CD4-positive, alpha-beta T cell treated with Interleukin-1 beta for 1 hour (primary cell): ENCODE measurements at regions not wholly inside any gene's neighbourhood (a gene's known extent, or its start where the extent isn't known, plus 50 kb on each side); places are given as distances from the start of the nearest gene placed in this dataset.
"Not testable (repeated sequence)": the region's sequence is repeated elsewhere in the genome, so short reads cannot be mapped to it uniquely, and the experiment has no call there.

Experiments
- DNase-seq, 2 donors: peaks; one replicate each; pipeline ENCODE4 v3.0.0-alpha.2; 2020 to 2022

GRCh38 chr2:83221258-83221657 lies 1237.8 kb downstream of the SUCLG1 start:
- no peak for DNase-seq

DNA sequence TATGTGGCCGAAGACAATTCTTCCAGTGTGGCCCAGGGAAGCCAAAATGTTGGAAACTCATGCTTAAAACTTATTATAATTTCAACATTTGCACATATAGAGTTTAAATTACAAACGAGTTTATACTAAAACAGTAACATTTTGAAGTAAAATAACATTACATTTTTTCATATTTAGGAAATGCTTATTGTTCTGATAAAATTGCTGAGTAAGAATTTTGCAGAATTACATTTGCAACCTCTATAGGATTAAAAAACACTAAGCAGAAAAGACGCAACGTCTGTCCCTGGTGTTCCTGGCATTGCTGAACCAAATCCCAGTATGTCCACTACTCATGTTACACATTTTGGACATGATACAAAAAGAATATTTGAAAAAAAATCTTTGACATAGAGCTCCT lies 1241.2 kb downstream of the SUCLG1 start:
- no peak for DNase-seq

DNA sequence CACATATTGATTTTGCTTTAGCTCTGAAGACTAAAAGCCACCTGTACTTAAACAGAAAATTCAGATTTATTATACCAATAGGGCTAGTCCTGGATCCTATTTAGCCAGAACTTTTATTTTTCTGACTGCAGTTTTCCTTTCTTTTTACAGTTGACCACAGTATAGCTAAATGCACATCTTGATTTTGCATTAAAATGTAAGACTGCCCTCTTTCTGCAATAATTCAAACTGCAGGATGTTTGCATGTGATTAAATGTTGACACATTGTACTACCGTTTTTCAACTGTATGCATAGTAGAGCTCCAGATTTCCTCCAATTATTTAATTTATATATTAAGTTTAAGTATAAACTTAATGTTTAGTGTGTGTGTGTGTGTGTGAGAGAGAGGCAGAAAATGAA lies 1262.9 kb downstream of the SUCLG1 start:
- DNase-seq = no peak

DNA sequence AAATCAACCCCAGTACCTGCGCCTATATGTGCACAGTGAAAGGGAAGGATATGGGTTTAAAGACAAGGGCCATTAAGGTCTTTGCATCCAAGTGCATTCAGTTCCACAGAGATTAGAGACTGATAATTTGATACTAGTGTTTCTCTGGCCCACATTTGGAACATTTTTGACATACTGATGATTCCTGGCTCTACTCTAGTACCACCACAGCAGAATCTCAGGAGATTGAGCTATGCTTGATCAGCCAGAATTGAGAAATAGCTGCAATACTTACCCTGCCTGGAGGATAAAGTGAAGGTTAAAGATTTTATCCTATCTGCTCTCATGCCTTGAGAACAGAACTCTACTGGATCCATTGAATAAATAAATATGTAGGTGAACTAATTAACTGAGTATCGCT lies 1267.8 kb downstream of the SUCLG1 start:
- DNase-seq = no peak

DNA sequence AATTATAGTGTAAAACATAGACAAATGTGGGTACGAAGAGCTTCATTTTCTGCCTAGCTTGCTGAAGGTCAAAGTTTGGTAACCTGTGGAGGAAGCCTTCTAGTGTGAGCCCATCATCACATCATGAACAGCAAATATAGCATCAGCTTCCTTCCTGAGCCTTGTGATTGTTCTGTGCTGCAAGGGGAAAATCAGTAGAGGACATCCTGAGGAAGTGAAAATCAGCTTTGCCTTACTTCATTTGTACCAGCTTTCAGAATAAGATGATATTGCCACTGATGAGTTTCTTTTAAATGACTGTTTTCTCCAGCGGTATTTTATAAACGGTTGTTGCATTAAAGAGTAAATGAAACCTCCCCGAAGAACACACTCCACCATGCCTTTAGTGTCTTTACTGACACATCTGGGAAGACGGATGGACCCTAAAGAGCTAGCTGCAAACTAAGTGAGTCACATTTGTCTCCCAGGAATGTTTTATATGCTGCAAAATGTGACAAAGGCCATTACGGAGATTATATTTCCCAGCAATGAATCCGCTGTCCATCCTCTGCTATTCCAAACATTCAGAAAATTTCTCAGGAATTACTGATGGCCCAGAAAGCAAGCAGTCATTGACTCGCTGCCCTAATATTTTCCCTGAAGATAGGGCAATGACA lies 1272.8 kb downstream of the SUCLG1 start:
- DNase-seq = no peak

- not testable (repeated sequence) for DNase-seq
Observed at GRCh38 chr2:83180862-83181530, 1278.1 kb downstream of the SUCLG1 start.

GRCh38 chr2:83176539-83176938 lies 1282.5 kb downstream of the SUCLG1 start:
- DNase-seq = no peak

DNA sequence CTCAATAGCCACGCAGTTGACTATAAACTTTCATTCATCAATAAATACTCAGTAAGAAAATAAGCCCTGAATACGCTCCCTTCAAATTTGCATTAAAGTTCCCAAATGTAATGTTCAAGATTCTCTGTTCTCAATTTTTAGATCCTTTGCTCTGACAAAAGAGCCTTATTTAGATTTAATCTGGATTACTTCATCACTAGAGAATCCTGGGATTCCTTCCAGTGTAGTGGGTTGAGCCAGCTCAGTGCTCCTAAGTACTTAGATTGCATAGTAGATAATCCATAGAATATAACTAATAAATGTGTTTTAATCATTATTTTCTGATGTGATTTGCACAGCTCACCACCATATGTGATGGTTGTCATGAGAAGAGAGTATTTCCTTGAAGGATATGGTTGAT lies 1286.2 kb downstream of the SUCLG1 start:
- DNase-seq = no peak

GRCh38 chr2:83168377-83168776 lies 1290.7 kb downstream of the SUCLG1 start:
- DNase-seq = no peak

- no peak for DNase-seq
Observed at GRCh38 chr2:83162421-83162820, 1296.7 kb downstream of the SUCLG1 start.

DNA sequence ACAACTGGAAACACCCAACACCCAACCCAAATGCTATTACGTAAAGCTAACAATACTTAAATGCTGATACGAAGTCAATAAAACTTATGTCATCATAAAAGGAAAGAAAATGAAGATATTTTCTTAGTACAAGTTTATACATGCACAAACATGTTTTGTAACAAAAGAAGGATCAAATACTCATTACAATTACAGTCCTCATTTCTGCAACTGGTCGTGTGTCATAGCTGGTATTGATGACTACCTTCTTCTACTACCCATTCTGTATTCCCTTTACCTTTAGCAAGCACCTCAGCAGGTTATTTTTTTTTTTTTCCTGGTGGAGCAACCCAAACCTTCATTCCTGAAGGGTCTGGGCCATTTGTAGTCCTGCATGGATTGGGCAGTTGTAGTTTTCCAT lies 1298.5 kb downstream of the SUCLG1 start:
- no peak for DNase-seq

DNA sequence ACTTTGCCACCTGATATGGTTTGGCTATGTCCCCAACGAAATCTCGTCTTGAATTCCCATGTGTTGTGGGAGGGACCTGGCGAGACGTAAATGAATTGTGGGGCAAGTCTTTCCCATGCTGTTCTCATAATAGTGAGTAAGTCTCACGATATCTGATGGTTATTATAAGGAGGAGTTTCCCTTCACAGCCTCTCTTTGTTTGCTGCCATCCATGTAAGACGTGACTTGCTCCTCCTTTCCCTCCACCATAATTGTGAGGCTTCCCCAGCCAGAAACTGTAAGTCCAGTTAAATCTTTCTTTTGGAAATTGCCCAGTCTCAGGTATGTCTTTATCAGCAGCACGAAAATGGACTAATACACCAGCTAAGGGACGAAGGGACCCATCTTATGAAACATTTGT lies 1303.3 kb downstream of the SUCLG1 start:
- DNase-seq = no peak

GRCh38 chr2:83143946-83144345 lies 1315.1 kb downstream of the SUCLG1 start:
- no peak for DNase-seq

DNA sequence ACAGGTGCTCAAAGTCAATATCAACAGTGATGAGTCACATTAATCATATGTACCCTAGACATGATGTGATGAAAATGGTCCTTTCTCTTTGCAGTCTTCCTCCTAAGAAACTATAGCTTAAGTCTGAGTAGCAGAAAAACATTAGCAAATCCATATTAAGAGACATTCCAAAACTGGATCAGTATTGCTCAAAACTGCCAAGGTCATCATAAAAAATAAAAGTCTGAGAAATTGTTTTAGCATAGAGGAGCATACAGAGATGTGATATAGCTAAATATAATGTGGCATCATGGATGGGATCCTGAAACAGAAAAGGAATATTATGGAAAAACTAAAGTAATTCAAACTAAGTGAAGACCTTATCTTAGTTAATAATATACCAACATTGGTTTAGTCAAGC lies 1316.1 kb downstream of the SUCLG1 start:
- DNase-seq = no peak

GRCh38 chr2:83115606-83116005 lies 1343.5 kb downstream of the SUCLG1 start:
- DNase-seq = no peak

DNA sequence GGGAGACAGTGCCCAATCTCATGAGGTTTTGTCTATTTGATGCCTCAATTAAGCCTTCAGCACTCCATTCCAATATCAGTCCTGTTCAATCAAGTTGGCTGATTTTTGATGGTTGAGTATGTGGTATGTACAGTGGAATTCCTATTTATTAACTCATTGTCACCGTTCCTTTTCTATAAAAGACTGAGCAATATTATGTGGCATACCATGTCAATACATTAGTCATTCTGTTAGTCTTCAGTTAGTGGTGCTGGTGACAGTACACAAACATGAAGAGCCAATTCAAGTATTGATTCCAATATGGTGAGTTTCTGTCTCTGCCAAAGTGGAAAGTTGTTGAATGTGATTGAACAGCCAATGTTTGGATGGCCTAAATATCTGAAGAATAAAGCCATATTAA lies 1343.9 kb downstream of the SUCLG1 start:
- DNase-seq = no peak

DNA sequence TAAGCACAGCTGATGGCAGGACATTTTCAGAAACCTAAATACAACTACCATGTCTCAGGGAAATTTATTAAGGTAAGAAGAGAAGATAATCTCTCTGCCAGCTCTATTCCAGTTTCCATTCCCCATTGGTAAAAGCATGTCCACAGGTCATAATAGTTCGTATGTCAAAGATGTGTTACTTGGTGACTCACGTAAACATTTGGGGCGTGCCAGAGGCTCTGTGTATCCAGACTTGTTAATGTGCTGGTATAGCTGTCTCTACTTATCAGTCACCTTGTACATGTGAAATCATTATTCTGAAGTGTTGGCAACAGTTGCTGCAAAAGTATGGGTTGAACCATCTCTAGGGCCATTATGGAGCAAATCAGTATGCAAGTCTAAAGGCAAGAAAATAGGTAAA lies 1345.1 kb downstream of the SUCLG1 start:
- no peak for DNase-seq

DNA sequence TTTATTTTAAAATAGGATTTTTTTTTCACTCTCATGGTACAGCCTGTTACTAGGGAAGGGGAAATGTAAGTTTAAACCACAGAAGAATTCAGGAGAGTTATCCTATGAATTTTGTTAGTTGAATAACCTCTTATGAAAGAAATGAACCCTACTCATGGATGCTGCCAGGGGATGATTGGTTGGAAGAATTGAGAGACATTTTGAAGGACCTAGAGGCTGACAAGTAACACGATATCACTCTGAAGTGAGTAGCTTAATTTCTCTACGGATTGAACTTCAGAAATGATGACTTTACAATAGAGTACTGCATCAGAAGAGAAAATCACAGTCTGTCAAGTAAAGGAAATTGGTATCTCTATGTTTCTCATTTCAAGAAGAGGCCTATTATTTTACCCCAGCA lies 1346.2 kb downstream of the SUCLG1 start:
- DNase-seq = no peak

DNA sequence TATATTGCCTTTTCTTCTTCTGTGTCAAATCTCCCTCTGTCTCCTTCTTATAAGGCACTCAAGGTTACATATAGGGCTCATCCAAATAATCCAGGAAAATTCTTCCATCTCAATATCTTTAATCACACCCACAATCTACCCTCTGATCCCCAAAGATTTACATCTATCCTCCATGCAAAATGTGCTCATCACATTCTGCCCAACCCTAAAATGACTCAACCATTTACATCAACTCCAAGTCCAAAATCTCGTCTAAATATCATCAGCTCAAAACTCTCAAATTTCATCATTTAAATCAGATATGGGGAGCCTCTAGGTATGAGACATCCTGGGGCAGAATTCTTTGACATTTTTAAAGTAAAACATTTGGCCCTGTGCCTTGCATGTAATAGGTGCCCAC lies 1349.8 kb downstream of the SUCLG1 start:
- no peak for DNase-seq

- no peak for DNase-seq
Observed at GRCh38 chr2:83106853-83107252, 1352.2 kb downstream of the SUCLG1 start.

GRCh38 chr2:83104202-83104601 lies 1354.9 kb downstream of the SUCLG1 start:
- no peak for DNase-seq

- no peak for DNase-seq
Observed at GRCh38 chr2:83103613-83104012, 1355.5 kb downstream of the SUCLG1 start.

GRCh38 chr2:83089051-83089450 lies 1370.0 kb downstream of the SUCLG1 start:
- not testable (repeated sequence) for DNase-seq

DNA sequence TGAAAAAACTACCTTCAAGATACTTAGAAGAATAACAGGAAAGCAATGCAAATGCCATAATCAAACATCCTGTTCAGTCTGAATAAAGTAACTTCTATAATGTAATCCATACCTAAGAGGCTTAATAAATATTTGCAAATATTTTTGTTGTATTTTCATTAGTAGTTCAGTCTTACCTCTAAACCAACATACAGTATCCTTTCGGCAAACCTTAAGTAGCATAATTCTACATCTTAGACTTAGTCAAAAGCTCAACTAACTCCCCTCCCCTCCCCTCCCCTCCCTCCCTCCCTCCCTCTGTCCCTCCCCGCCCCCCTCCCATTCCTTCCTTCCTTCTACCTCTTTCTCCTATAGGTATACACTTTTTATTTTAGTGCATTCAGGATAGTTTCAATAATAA lies 1373.2 kb downstream of the SUCLG1 start:
- DNase-seq = no peak
